ENCODE measurements at regions not wholly inside any gene's neighbourhood (a gene's known extent, or its start where the extent isn't known, plus 50 kb on each side); places are given as distances from the start of the nearest gene placed in this dataset.

DNA sequence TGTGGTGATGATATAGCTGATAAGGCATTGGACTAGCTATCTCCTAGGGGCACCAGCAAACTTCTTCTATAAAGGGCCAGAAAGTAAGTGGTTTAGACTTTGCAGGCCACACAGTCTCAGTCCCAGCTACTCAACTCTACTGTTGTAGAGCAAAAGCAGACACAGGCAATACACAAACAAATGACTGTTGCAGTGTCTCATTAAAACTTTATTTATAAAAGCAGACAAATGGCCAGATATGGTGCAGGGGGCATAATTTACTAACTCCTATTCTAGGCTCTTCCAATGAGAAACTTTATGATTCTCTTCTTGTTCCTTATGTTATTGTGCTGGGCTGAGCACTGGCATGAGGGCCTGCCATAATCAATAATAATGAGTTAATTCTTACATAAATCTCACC is 176.8 kb upstream of the POU3F1 start:
- Histone ChIP-seq H3K4me3 (no peak overlapping the region), H3K36me3 (ENCODE audit: control insufficient read depth, insufficient read depth, low read length) (no peaks in the 10 kb centered on the region), H3K9me1 (ENCODE audit: control insufficient read depth, insufficient read depth, low read length) (no peaks in the 10 kb centered on the region), H3K4me1 (replicated peaks in 1 of 2; ENCODE audit: control insufficient read depth in 2 of 2, insufficient read depth in 2 of 2, low read length in 2 of 2) (no peaks in the 10 kb centered on the region), H2AFZ (ENCODE audit: low read depth, low read length) (no peak overlapping the region), H3K9ac (ENCODE audit: insufficient read depth in 1 of 2, low read depth in 2 of 2, low read length in 2 of 2) (no peak overlapping the region), H3K79me2 (ENCODE audit: control insufficient read depth, insufficient read depth, low read length) (no peaks in the 10 kb centered on the region), H3K27me3 (ENCODE audit: control insufficient read depth in 2 of 2, insufficient read depth in 2 of 2, low read length in 2 of 2) (peaks cover 16 to 19% of the 10 kb centered on the region in 2 experiments; a peak in 3 of 5 replicates), H3K9me3 (replicated peaks; ENCODE audit: control insufficient read depth, insufficient read depth, low read depth, low read length) (no peaks in the 10 kb centered on the region), H3K4me2 (ENCODE audit: insufficient read depth, low read length) (no peak overlapping the region), H3K27ac (ENCODE audit: extremely low read depth, low read depth, low read length) (no peak overlapping the region), H4K20me1 (replicated peaks; ENCODE audit: control insufficient read depth, insufficient read depth, low read length) (no peaks in the 10 kb centered on the region)
- intact Hi-C loops (cut with micrococcal nuclease) = no loop called here
- ChIA-PET CTCF (ENCODE audit: low intra/inter-chr PET ratio) (no interaction called here), POLR2A (interaction anchor here (1.1 kb wide), 1 partner anchor 14 kb away, joined by 3 read pairs; no protein-coding TSS in a partner anchor)
- no TSS peak for BruUV-seq (replicated peaks)
- ATAC-seq (no peak), FAIRE-seq (no peak), DNase-seq (ENCODE audit: extremely low read depth in 1 of 4, low spot score in 3 of 4) (no peak)
- TF ChIP-seq, protein P1, sequence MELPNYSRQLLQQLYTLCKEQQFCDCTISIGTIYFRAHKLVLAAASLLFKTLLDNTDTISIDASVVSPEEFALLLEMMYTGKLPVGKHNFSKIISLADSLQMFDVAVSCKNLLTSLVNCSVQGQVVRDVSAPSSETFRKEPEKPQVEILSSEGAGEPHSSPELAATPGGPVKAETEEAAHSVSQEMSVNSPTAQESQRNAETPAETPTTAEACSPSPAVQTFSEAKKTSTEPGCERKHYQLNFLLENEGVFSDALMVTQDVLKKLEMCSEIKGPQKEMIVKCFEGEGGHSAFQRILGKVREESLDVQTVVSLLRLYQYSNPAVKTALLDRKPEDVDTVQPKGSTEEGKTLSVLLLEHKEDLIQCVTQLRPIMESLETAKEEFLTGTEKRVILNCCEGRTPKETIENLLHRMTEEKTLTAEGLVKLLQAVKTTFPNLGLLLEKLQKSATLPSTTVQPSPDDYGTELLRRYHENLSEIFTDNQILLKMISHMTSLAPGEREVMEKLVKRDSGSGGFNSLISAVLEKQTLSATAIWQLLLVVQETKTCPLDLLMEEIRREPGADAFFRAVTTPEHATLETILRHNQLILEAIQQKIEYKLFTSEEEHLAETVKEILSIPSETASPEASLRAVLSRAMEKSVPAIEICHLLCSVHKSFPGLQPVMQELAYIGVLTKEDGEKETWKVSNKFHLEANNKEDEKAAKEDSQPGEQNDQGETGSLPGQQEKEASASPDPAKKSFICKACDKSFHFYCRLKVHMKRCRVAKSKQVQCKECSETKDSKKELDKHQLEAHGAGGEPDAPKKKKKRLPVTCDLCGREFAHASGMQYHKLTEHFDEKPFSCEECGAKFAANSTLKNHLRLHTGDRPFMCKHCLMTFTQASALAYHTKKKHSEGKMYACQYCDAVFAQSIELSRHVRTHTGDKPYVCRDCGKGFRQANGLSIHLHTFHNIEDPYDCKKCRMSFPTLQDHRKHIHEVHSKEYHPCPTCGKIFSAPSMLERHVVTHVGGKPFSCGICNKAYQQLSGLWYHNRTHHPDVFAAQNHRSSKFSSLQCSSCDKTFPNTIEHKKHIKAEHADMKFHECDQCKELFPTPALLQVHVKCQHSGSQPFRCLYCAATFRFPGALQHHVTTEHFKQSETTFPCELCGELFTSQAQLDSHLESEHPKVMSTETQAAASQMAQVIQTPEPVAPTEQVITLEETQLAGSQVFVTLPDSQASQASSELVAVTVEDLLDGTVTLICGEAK (IDR thresholded peaks at IDR 0.05) = peak; percentile 87
- TF ChIP-seq, protein P1 (CRISPR knock-in tag; IDR thresholded peaks at IDR 0.05) = peak; percentile 76
- no peak for TF ChIP-seq SRF (CRISPR knock-in tag; IDR thresholded peaks at IDR 0.05)
- TF ChIP-seq CEBPG (CRISPR knock-in tag; IDR thresholded peaks at IDR 0.05) = no peak
- TF ChIP-seq CEBPG (tag; conservative IDR thresholded peaks at IDR 0.05 in 1 of 2, IDR thresholded peaks at IDR 0.05 in 1 of 2) = no peak
- in situ Hi-C loops (cut with MboI) = no loop called here

All from K562 (cell line).